Activated T-helper 1 cell treated with Interleukin-2 at 50 U/mL for 16 hours (primary cell): ENCODE measurements at regions not wholly inside any gene's neighbourhood (a gene's known extent, or its start where the extent isn't known, plus 50 kb on each side); places are given as distances from the start of the nearest gene placed in this dataset.

ENCODE experiments used
- DNase-seq: peaks from one replicate; pipeline ENCODE4 v3.0.0-alpha.2; 2020; ENCODE audit warnings: low read depth

- DNase-seq = no peak
These were observed 60.5 kb upstream of the COL13A1 start for GRCh38 chr10:69741252-69741651.

DNA sequence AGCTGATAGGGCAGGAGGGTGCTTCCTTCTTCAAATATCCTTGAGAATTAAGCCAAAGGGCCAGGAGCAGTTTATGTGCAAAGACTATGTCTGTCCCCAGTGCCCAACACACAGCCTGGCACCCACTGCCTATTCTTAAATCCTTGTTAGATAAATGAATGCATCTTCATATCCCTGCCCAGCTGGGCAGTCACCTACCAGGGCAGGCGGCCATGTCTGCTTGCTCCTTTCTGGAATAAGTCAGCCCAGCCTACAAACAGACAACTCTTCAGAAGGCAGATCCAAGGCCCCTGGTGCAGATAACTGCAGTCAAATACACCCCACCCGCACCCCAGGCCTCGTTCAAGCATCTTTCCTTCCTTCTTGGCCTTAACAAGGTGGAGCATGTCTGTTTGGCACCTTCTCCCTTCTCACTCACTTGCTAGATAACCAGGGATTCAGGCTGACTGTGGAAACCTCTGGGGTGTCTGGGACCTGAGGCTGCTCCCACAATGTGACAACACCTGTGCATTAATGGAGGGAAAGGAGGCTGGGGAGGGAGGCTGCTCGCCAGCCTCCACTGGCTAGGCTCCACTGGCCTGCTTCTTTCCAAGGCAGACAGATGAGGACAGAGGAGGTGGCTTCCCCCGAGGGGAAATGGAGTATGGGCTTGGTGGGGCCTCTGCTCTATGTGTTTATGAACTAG lies 59.9 kb upstream of the COL13A1 start:
- DNase-seq = no peak

DNA sequence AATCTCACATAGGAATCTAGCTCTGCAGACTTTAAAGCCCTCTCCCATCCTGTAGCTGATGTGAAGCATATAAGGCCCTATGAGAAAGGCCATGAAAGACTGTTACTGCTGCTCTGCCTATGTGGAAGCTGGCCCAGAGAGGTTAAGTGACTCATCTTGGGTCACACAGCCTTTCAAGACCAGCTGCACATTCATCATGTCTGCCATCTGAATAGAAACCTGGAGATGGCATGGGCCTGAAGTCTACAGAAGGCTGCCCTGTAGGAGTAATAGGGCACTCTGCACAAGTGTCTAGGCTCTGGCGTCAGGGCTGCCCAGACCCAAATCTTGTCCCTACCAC lies 59.4 kb upstream of the COL13A1 start:
- no peak for DNase-seq

DNA sequence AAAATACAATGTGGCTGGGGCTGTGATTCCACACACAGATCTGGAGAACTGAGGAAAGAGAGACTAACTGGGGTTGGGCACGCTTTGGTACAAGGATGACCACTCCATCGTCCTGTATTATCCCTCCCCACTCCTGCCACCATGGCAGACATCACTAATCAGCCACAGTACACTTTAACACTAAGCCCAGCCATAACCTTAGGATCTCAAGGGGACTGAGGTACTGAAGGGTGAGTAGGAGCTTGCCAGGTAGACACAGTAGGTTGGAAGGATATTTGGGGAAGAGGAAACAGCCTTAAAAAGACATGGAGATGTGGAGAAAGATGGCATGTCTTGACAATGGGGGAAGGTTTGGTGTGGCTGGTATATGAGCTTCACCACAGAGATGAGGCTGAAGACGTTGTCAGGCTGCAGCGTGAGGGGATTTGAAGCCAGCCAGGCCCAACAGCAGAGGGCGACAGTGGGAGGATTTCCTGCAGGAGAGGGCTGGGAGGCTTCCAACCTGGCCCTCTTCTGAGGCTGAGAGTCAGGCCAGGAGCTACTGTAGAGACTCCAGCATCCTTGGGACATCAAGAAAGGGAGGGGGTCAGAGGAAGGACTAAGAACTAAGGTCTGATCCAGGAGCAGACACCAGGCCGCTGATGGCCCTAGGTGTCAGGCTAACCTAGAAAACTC lies 58.6 kb upstream of the COL13A1 start:
- DNase-seq = no peak

DNA sequence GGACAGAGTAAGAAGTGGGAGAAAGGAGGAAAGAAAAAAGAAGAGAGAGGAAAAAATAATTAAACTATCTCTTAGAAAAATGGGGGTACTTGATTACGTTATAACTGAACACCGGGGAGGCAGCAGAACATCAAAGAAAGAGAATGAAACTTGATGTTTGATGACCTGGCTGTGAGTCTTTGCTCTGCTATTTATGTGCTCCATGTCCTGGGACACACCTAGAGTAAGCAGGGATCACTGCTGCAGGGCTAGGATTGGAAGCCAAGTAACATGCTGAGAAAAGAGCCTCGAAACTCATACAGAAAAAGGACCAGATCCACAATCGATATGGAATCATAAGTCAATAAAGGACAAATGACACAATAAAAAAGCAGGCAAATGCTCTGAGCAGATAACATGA lies 56.7 kb upstream of the COL13A1 start:
- DNase-seq = no peak

DNA sequence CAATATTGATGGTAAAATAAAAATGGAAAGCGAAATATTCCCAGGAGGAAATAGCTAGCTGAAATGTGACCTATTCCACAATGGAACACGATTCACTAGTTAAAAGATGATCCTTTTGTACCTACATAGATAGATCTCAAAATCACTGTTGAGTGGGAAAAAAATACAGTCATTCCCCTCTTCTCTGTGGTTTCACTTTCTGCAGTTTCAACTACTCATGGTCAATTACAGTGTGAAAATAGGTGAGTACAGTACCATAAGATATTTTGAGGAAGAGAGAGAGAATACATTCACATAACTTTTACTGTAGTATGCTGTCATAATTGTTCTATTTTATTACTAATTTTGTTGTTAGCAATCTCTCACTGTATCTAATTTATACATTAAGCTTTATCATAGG lies 56.0 kb upstream of the COL13A1 start:
- DNase-seq = no peak

DNA sequence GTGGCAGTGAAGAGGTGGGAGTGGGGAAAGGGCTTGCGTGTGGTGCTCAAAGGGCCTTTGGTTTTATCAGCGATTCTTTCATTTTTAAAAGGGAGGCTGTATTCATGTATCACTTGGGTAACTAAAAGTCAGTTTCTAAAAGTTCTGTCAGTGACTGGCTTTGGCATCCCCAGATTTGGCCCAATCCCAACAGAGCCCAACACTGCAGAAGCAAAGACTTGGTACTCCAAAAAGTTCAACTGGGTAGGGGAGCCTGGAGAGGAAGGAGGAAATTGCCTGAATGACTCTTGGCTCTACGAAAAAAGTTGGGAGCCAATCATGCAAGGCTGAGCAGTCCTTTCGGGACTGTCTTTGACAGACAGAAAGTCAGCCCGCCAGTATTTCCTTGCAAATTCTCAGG lies 54.5 kb upstream of the COL13A1 start:
- DNase-seq = no peak

- no peak for DNase-seq
These were observed 53.1 kb upstream of the COL13A1 start for GRCh38 chr10:69748621-69749020.

GRCh38 chr10:69749178-69750010 lies 52.3 kb upstream of the COL13A1 start:
- DNase-seq = no peak

- DNase-seq = no peak
These were observed 51.7 kb upstream of the COL13A1 start for GRCh38 chr10:69750011-69750373.

GRCh38 chr10:69750725-69751124 lies 51.0 kb upstream of the COL13A1 start:
- no peak for DNase-seq

- no peak for DNase-seq
These were observed 50.5 kb upstream of the COL13A1 start for GRCh38 chr10:69751214-69751613.
